Neuronal stem cell (in vitro differentiated cells): ENCODE measurements at regions not wholly inside any gene's neighbourhood (a gene's known extent, or its start where the extent isn't known, plus 50 kb on each side); places are given as distances from the start of the nearest gene placed in this dataset.
A peak's percentile ranks its signal among the peaks of the same experiment; 100 is the strongest.

Experiments
- DNase-seq: peaks from one replicate; pipeline ENCODE4 v3.0.0-alpha.2; 2013; ENCODE audit warnings: low spot score
- H2AFZ ChIP-seq: one replicate; pipeline ENCODE4 v1.6.1; 2013; ENCODE audit warnings: mild to moderate bottlenecking, low read length, inconsistent platforms
- H2AK5ac ChIP-seq: 2 replicates; pipeline ENCODE4 v1.6.1; 2013; ENCODE audit warnings: low read depth, mild to moderate bottlenecking, inconsistent platforms, low read length, moderate library complexity, mixed read lengths
- H2BK120ac ChIP-seq: 2 replicates; pipeline ENCODE4 v1.6.1; 2013; ENCODE audit warnings: low read depth, mild to moderate bottlenecking, inconsistent platforms, low read length, moderate library complexity, mixed read lengths
- H2BK12ac ChIP-seq: one replicate; pipeline ENCODE4 v1.6.1; 2013; ENCODE audit warnings: low read length, inconsistent platforms
- H2BK15ac ChIP-seq: 2 replicates; pipeline ENCODE4 v1.6.1; 2013; ENCODE audit warnings: mild to moderate bottlenecking, low read length, inconsistent platforms, mixed read lengths
- H2BK5ac ChIP-seq: one replicate; pipeline ENCODE4 v1.6.1; 2013; ENCODE audit warnings: inconsistent platforms, mild to moderate bottlenecking, low read length, moderate library complexity
- H3K14ac ChIP-seq: one replicate; pipeline ENCODE4 v1.6.1; 2013; ENCODE audit warnings: low read length, inconsistent platforms
- H3K18ac ChIP-seq: 2 replicates; pipeline ENCODE4 v1.6.1; 2013; ENCODE audit warnings: low read length, inconsistent platforms
- H3K23ac ChIP-seq: 2 replicates; pipeline ENCODE4 v1.6.1; 2013; ENCODE audit warnings: low read depth, mild to moderate bottlenecking, mixed read lengths, low read length, inconsistent platforms; ENCODE audit not compliant: poor library complexity
- H3K27ac ChIP-seq: replicated peaks from 3 replicates; pipeline ENCODE4 v1.5.1; 2013; ENCODE audit warnings: low read length, inconsistent platforms
- H3K27me3 ChIP-seq, 3 experiments: 2 replicates each; pipeline ENCODE4 v1.6.1; 2013; ENCODE audit warnings: low read length in 3 of 3, mild to moderate bottlenecking in 2 of 3, inconsistent platforms in 1 of 3, low read depth in 1 of 3, mixed read lengths in 1 of 3, moderate library complexity in 1 of 3; ENCODE audit not compliant: control insufficient read depth in 3 of 3, insufficient read depth in 3 of 3
- H3K36me3 ChIP-seq, 2 donors: replicated peaks in 1 of 2; 2 replicates each; pipeline ENCODE4 v1.6.1; 2013; ENCODE audit warnings: low read length in 2 of 2; ENCODE audit not compliant: control insufficient read depth in 2 of 2, insufficient read depth in 2 of 2
- H3K4ac ChIP-seq: 2 replicates; pipeline ENCODE4 v1.6.1; 2013; ENCODE audit warnings: inconsistent platforms, mild to moderate bottlenecking, low read length, moderate library complexity
- H3K4me1 ChIP-seq, 2 donors: 1 replicate in 1 of 2; 2 replicates in 1 of 2; pipeline ENCODE4 v1.6.1; 2013; ENCODE audit warnings: low read length in 2 of 2, low read depth in 1 of 2; ENCODE audit not compliant: control insufficient read depth in 2 of 2, insufficient read depth in 1 of 2
- H3K4me2 ChIP-seq: one replicate; pipeline ENCODE4 v1.6.1; 2013; ENCODE audit warnings: mild to moderate bottlenecking, low read length, inconsistent platforms; ENCODE audit not compliant: insufficient read depth, poor library complexity, severe bottlenecking
- H3K4me3 ChIP-seq, 2 donors: 2 replicates each; pipeline ENCODE4 v1.5.1; 2013; ENCODE audit warnings: low read length in 2 of 2, mild to moderate bottlenecking in 2 of 2, inconsistent platforms in 1 of 2, moderate library complexity in 1 of 2
- H3K79me1 ChIP-seq: one replicate; pipeline ENCODE4 v1.6.1; 2013; ENCODE audit warnings: low read depth, mild to moderate bottlenecking, inconsistent platforms, low read length, moderate library complexity
- H3K9ac ChIP-seq: one replicate; pipeline ENCODE4 v1.6.1; 2013; ENCODE audit warnings: mild to moderate bottlenecking, low read depth, low read length, inconsistent platforms; ENCODE audit not compliant: poor library complexity
- H3K9me3 ChIP-seq, 2 donors: replicated peaks in 1 of 2; 2 replicates each; pipeline versions ENCODE3 to v1.6.1; 2013; ENCODE audit warnings: low read length in 2 of 2, mild to moderate bottlenecking in 2 of 2, inconsistent platforms in 1 of 2, low read depth in 1 of 2, mixed read lengths in 1 of 2, moderate library complexity in 1 of 2; ENCODE audit not compliant: control insufficient read depth in 2 of 2, insufficient read depth in 1 of 2
- H4K8ac ChIP-seq: one replicate; pipeline ENCODE4 v1.6.1; 2013; ENCODE audit warnings: low read depth, mild to moderate bottlenecking, inconsistent platforms, low read length, moderate library complexity
- H4K91ac ChIP-seq: one replicate; pipeline ENCODE4 v1.6.1; 2013; ENCODE audit warnings: low read length, low read depth, mild to moderate bottlenecking, inconsistent platforms; ENCODE audit not compliant: poor library complexity
- WGBS, 2 donors: extraction: QIAGEN DNeasy Blood & Tissue Kit; methylation state at CpG; one replicate each; pipeline ENCODE4 v1.1.7; 2013; ENCODE audit warnings: missing lambda C conversion rate in 2 of 2, mixed read lengths in 1 of 2; ENCODE audit not compliant: insufficient read length in 2 of 2, insufficient replicate concordance in 1 of 2; ENCODE audit errors: extremely low coverage in 2 of 2; 5-methylcytosine and 5-hydroxymethylcytosine counted together

DNA sequence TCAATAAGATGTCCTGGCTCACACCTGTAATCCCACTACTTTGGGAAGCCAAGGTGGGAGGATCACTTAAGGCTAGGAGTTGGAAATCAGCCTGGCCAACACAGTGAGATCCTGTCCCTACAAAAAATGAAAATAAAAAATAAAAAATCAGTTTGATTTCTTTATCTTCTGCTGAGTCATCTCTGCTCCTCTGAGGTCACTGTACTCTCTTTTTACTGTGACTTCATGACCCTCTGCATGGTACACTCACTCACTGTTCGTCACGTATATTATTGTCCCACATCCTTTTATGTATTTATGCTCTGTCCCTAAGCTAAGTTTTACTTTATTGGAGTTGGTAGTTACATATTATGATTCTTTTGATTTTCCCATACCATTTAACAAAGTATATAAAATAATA lies 333.3 kb downstream of the PCDH7 start:
- H4K8ac ChIP-seq = no peak overlapping the region
- no peak overlapping the region for H3K14ac ChIP-seq
- no peak overlapping the region for H2BK12ac ChIP-seq
- H3K18ac ChIP-seq = no peak overlapping the region
- H2BK5ac ChIP-seq = no peak overlapping the region
- H3K79me1 ChIP-seq = no peaks in the 10 kb centered on the region
- no peak overlapping the region for H3K23ac ChIP-seq
- H3K9ac ChIP-seq = no peak overlapping the region
- H2AFZ ChIP-seq = no peak overlapping the region
- no peak overlapping the region for H3K27ac ChIP-seq
- no peaks in the 10 kb centered on the region for H3K36me3 ChIP-seq
- no peak overlapping the region for H2BK15ac ChIP-seq
- H3K9me3 ChIP-seq = no peaks in the 10 kb centered on the region
- H3K4me3 ChIP-seq = no peak overlapping the region
- no peak overlapping the region for H2BK120ac ChIP-seq
- H3K4me2 ChIP-seq = no peak overlapping the region
- no peaks in the 10 kb centered on the region for H3K27me3 ChIP-seq
- H4K91ac ChIP-seq = no peak overlapping the region
- no peak overlapping the region for H3K4ac ChIP-seq
- WGBS, 2 donors = no CpG with 5 or more reads among the region's 2 CpGs
- no peak for DNase-seq
- no peak overlapping the region for H2AK5ac ChIP-seq
- no peaks in the 10 kb centered on the region for H3K4me1 ChIP-seq

DNA sequence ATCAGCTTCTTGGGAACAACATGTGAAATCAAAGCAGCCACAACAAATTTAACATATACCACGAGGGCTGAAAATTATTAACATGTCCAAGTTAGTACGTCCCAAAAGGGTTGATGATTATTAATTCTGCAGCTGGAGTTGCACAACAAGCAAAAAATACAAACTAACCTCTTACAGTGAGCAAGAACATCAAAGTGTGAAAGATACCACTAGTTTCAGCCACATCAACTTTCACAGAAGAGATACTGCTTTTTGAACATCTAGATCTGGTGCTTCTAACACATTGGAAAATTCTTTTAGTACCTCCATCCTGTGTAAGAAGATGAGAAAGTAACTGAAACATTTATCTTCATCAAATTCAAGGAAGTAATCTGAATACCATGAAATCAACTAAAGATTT lies 334.1 kb downstream of the PCDH7 start:
- Histone ChIP-seq H2BK120ac (no peak overlapping the region), H3K4me2 (no peak overlapping the region), H2BK15ac (no peak overlapping the region), H3K36me3 (no peaks in the 10 kb centered on the region), H3K27me3 (no peaks in the 10 kb centered on the region), H3K9ac (no peak overlapping the region), H3K18ac (no peak overlapping the region), H3K14ac (no peak overlapping the region), H3K23ac (no peak overlapping the region), H4K91ac (no peak overlapping the region), H3K27ac (no peak overlapping the region), H4K8ac (no peak overlapping the region), H3K4me1 (no peaks in the 10 kb centered on the region), H3K4me3 (no peak overlapping the region), H2BK12ac (no peak overlapping the region), H3K79me1 (no peaks in the 10 kb centered on the region), H2BK5ac (no peak overlapping the region), H3K4ac (no peak overlapping the region), H2AFZ (no peak overlapping the region), H2AK5ac (no peak overlapping the region), H3K9me3 (no peaks in the 10 kb centered on the region)
- DNase-seq = no peak
- WGBS, 2 donors = no CpG with 5 or more reads among the region's 2 CpGs

DNA sequence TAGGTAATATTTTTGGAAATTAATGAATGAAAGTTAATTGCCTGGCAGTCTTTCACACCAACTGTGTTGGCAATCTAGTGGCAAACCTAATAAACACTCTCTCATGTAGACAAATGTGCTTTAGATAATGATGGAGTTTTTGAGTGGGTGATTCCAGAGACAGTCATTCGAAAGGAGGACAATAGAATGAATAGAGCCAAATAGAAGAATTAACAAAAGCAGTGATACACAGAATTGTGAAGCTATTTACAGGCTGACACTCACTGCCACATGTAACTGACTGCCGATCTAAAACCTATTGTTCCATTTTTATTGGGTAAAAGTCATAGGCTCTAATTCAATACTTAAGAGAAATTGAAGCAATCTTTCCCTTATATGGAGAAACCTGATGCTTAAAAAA lies 338.5 kb downstream of the PCDH7 start:
- H3K27ac ChIP-seq = no peak overlapping the region
- H3K79me1 ChIP-seq = no peaks in the 10 kb centered on the region
- H4K8ac ChIP-seq = no peak overlapping the region
- no peaks in the 10 kb centered on the region for H3K4me1 ChIP-seq
- no peak overlapping the region for H3K9ac ChIP-seq
- no peak for DNase-seq
- no peaks in the 10 kb centered on the region for H3K9me3 ChIP-seq
- no peaks in the 10 kb centered on the region for H3K36me3 ChIP-seq
- H3K4me3 ChIP-seq = no peak overlapping the region
- H3K18ac ChIP-seq = no peak overlapping the region
- H2BK12ac ChIP-seq = no peak overlapping the region
- no peaks in the 10 kb centered on the region for H3K27me3 ChIP-seq
- H2AK5ac ChIP-seq = no peak overlapping the region
- H3K14ac ChIP-seq = no peak overlapping the region
- H3K4ac ChIP-seq = no peak overlapping the region
- H2BK120ac ChIP-seq = no peak overlapping the region
- no CpG with 5 or more reads among the region's 2 CpGs for WGBS, 2 donors
- H2BK15ac ChIP-seq = no peak overlapping the region
- no peak overlapping the region for H4K91ac ChIP-seq
- no peak overlapping the region for H3K23ac ChIP-seq
- H2BK5ac ChIP-seq = no peak overlapping the region
- H3K4me2 ChIP-seq = no peak overlapping the region
- H2AFZ ChIP-seq = peak overlapping the region; percentile 11

DNA sequence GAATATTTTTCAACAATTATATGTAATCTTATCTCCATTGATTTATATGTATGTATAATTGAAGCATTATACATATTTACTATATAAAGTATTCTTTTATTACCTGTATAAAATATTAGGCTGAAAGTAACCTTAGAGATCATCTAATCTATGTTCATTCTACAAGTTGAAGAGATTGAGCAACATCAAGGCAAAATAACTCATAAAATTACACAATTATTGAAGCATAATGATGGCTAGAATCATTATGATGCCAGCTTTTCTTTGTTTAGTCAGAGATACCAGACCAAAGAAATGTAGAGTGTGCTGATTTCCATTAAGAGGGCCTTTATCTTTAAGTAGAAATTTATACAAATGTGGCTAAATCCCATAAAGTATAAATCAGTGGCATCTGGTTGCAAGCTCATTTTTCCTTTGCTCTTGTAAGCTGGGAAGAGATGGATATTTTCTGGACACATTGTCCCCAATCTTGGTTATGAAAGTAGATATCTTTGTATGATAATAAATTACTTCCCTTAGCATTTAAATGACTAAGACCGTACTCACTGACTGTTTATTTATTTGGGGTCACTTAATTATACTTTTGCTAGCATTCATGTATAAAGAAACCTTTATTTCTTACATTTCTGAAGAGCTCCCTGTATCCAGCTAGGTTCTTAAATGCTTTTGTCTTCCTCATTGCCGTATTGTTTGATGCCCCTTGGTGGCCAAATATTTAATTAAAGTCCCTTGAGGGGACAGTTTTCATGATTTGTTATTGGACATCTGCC lies 339.8 kb downstream of the PCDH7 start:
- H3K36me3 ChIP-seq = no peaks in the 10 kb centered on the region
- H3K9ac ChIP-seq = no peak overlapping the region
- WGBS, 2 donors = no CpG with 5 or more reads among the region's 2 CpGs
- DNase-seq = no peak
- H2BK5ac ChIP-seq = no peak overlapping the region
- no peak overlapping the region for H2BK15ac ChIP-seq
- no peak overlapping the region for H3K14ac ChIP-seq
- no peaks in the 10 kb centered on the region for H3K79me1 ChIP-seq
- H3K27me3 ChIP-seq = no peaks in the 10 kb centered on the region
- H3K4me2 ChIP-seq = no peak overlapping the region
- no peak overlapping the region for H3K4me3 ChIP-seq
- no peak overlapping the region for H3K4ac ChIP-seq
- H4K91ac ChIP-seq = no peak overlapping the region
- H3K9me3 ChIP-seq = no peaks in the 10 kb centered on the region
- H3K27ac ChIP-seq = no peak overlapping the region
- H3K23ac ChIP-seq = no peak overlapping the region
- no peak overlapping the region for H2AFZ ChIP-seq
- H2BK12ac ChIP-seq = no peak overlapping the region
- no peak overlapping the region for H4K8ac ChIP-seq
- no peak overlapping the region for H2BK120ac ChIP-seq
- peaks cover 0 to 2% of the 10 kb centered on the region in 2 donors for H3K4me1 ChIP-seq
- H2AK5ac ChIP-seq = no peak overlapping the region
- no peak overlapping the region for H3K18ac ChIP-seq
